Testis (tissue), 2 donors: ENCODE measurements at regions not wholly inside any gene's neighbourhood (a gene's known extent, or its start where the extent isn't known, plus 50 kb on each side); places are given as distances from the start of the nearest gene placed in this dataset.
"Not testable (repeated sequence)": the region's sequence is repeated elsewhere in the genome, so short reads cannot be mapped to it uniquely, and the experiment has no call there.

Experiments used
- DNase-seq: peaks from one replicate; pipeline ENCODE4 v3.0.0-alpha.2; 2019
- H3K27ac ChIP-seq, 2 donors: fragments of 200-600 bp; sonication (generic); one replicate each; pipeline ENCODE4 v1.5.1; 2019
- H3K27me3 ChIP-seq: fragments of 200-600 bp; sonication (generic); one replicate; pipeline ENCODE4 v1.5.1; 2019
- H3K36me3 ChIP-seq: fragments of 200-600 bp; sonication (generic); one replicate; pipeline ENCODE4 v1.5.1; 2017; ENCODE audit warnings: low read depth; ENCODE audit errors: missing control alignments
- H3K4me1 ChIP-seq: fragments of 200-600 bp; sonication (generic); one replicate; pipeline ENCODE4 v1.5.1; 2019
- H3K4me3 ChIP-seq, 2 donors: fragments of 200-600 bp; sonication (generic); one replicate each; pipeline ENCODE4 v1.5.1; 2017 to 2019
- H3K9me3 ChIP-seq: fragments of 200-600 bp; sonication (generic); one replicate; pipeline ENCODE4 v1.5.1; 2017
- POLR2A ChIP-seq: fragments of 450-650 bp; IDR thresholded peaks from one replicate; pipeline ENCODE4 v1.6.1; 2017; ENCODE audit warnings: antibody characterized with exemption, mild to moderate bottlenecking, moderate library complexity
- WGBS, 2 donors: methylation state at CpG; one replicate each; pipeline ENCODE4 v1.1.5; 2018; 5-methylcytosine and 5-hydroxymethylcytosine counted together
- intact Hi-C: fragments of 100-400 bp; cut with DNase I; formaldehyde crosslinking; loops from one replicate; pipeline ENCODE4 v1.15.1; 2023; ENCODE audit warnings: low total_unique reads
- TF ChIP-seq, protein P1 (sequence below), 3 experiments: fragments of 450-650 bp in 2 of 3; fragments of 200-600 bp in 1 of 3; sonication (generic) in 1 of 3; IDR thresholded peaks; one replicate each; pipeline ENCODE4 v1.5.1; 2016 to 2019; ENCODE audit warnings: antibody characterized with exemption in 3 of 3, mild to moderate bottlenecking in 2 of 3, moderate library complexity in 1 of 3

DNA sequence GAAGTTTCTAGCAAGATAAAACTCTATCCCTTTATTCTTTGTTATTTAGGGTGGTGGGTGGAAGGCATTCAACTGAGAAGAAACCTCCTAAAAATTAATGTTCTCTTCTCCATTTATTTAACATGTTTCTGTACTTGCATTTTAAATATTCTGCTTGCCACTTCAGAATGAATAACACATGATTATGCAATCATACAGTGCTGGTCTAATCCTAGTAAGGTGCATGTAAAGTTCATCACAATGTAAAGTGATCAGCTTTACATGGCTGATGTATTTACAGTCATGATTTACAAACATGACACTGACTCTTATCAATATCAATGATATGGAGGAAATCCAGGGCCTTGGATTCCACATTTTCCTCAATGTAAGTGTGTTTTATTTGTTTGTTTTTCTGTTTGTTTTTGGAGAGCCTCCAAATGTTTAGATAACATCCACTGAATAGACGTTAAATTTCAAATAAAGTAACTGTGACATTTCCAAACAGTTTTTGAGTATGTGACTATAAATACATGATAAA, 342.1 kb upstream of the CTSO start:
- intact Hi-C loops = no loop called here
- no peak overlapping the region for H3K27ac ChIP-seq
- no peak for DNase-seq
- TF ChIP-seq POLR2A = no peak
- TF ChIP-seq, protein P1, sequence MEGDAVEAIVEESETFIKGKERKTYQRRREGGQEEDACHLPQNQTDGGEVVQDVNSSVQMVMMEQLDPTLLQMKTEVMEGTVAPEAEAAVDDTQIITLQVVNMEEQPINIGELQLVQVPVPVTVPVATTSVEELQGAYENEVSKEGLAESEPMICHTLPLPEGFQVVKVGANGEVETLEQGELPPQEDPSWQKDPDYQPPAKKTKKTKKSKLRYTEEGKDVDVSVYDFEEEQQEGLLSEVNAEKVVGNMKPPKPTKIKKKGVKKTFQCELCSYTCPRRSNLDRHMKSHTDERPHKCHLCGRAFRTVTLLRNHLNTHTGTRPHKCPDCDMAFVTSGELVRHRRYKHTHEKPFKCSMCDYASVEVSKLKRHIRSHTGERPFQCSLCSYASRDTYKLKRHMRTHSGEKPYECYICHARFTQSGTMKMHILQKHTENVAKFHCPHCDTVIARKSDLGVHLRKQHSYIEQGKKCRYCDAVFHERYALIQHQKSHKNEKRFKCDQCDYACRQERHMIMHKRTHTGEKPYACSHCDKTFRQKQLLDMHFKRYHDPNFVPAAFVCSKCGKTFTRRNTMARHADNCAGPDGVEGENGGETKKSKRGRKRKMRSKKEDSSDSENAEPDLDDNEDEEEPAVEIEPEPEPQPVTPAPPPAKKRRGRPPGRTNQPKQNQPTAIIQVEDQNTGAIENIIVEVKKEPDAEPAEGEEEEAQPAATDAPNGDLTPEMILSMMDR (IDR thresholded peaks at IDR 0.05) = no peak
- no peak overlapping the region for H3K4me3 ChIP-seq
- H3K9me3 ChIP-seq = no peaks in the 10 kb centered on the region
- H3K27me3 ChIP-seq = no peaks in the 10 kb centered on the region
- WGBS, 2 donors = 43 to 55% methylated on average over 1 of the region's 1 CpG
- H3K36me3 ChIP-seq = no peaks in the 10 kb centered on the region
- H3K4me1 ChIP-seq = no peaks in the 10 kb centered on the region

DNA sequence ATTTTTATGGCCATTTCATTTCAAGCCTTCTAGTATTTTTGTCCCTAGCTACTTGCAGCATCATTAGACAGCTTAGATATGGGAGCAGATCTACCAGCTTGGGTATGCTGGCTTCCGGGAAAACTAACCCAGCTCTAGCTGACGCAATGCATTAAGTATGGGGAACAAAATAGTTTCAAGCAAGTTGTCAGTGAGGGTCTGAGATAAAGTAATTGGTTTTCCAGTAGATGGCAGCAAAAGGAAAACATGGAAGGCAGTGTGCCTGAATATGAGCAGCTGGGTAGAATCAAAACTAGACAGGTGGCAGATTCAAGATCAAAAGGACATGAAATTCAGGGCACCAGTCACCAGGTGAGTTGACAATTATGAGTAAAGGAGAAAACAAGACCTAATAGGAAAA, 340.9 kb upstream of the CTSO start:
- Histone ChIP-seq H3K27ac (no peak overlapping the region), H3K36me3 (no peaks in the 10 kb centered on the region), H3K9me3 (no peaks in the 10 kb centered on the region), H3K4me1 (no peaks in the 10 kb centered on the region), H3K4me3 (no peak overlapping the region), H3K27me3 (no peaks in the 10 kb centered on the region)
- intact Hi-C loops = no loop called here
- TF ChIP-seq, protein P1 (IDR thresholded peaks at IDR 0.05) = no peak
- no peak for TF ChIP-seq POLR2A
- WGBS, 2 donors = 63 to 72% methylated on average over 2 of the region's 2 CpGs
- DNase-seq = no peak

DNA sequence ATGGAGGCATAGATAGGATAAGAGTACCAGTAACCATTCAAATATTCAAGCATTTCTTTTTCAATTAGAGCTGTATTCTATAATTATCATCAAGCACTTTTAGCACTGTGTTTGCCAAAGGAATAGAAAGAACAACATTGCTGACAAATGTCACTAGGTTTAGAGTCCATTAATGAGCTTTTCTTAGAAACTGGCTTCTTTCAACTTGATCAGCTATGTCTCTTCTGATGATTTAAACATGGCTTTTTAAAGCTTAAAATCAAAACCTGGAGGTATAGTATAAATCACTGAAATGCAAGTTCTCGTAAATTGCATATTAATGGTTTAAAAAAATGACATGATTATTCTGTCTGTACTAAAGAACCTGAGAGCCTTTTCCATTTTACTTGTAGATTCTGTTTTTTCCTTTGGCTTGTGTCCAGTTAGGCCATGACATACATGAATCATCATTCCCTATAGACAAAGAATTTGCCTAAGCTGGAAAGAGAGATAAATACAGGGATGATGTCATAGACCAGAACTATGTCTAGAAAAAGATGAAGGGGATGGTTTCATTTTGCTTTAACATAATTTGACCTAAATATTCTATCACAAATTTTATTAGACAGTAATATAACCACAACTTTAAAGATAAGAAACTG, 340.1 kb upstream of the CTSO start:
- no peak for TF ChIP-seq POLR2A
- WGBS, 2 donors = 83 to 95% methylated on average over 1 of the region's 1 CpG
- no peaks in the 10 kb centered on the region for H3K27me3 ChIP-seq
- H3K27ac ChIP-seq = no peak overlapping the region
- intact Hi-C loops = no loop called here
- DNase-seq = no peak
- no peaks in the 10 kb centered on the region for H3K4me1 ChIP-seq
- no peaks in the 10 kb centered on the region for H3K9me3 ChIP-seq
- H3K36me3 ChIP-seq = no peaks in the 10 kb centered on the region
- no peak overlapping the region for H3K4me3 ChIP-seq

DNA sequence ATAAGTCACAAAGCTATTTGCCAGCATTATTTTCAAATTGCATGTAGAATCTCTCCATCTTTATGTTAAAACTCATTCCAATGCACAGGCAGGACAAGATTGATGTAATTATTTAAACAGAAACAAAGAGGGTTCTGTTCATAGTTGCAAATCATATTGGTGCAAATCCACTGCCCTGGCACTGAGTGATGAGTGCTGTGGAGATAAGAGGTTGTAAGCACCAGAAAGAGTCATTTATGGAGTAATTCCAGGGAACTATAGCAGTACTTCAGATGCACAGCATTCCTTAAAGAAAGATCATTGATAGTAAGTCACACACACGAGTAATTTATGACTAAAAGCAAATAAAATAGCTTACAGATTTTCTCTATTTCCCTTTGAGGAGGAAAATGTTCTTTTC, 337.7 kb upstream of the CTSO start:
- Histone ChIP-seq H3K27me3 (no peaks in the 10 kb centered on the region), H3K4me3 (no peak overlapping the region), H3K9me3 (no peaks in the 10 kb centered on the region), H3K4me1 (no peaks in the 10 kb centered on the region), H3K36me3 (no peaks in the 10 kb centered on the region), H3K27ac (no peak overlapping the region)
- no peak for TF ChIP-seq POLR2A
- TF ChIP-seq, protein P1 (IDR thresholded peaks at IDR 0.05) = no peak
- peak; percentile 31 for DNase-seq
- WGBS, 2 donors = 33 to 55% methylated on average over 1 of the region's 1 CpG
- intact Hi-C loops = no loop called here

GRCh38 chr4:156290811-156291210, 337.1 kb upstream of the CTSO start:
- Histone ChIP-seq H3K9me3 (no peaks in the 10 kb centered on the region), H3K36me3 (no peaks in the 10 kb centered on the region), H3K4me3 (no peak overlapping the region), H3K27ac (no peak overlapping the region), H3K4me1 (no peaks in the 10 kb centered on the region), H3K27me3 (no peaks in the 10 kb centered on the region)
- DNase-seq = no peak
- intact Hi-C loops = no loop called here
- no peak for TF ChIP-seq POLR2A
- TF ChIP-seq, protein P1 (IDR thresholded peaks at IDR 0.05) = no peak
- 55 to 58% methylated on average over 2 of the region's 2 CpGs for WGBS, 2 donors

GRCh38 chr4:156290026-156290425, 336.4 kb upstream of the CTSO start:
- intact Hi-C loops, H3K27me3 ChIP-seq, H3K9me3 ChIP-seq, H3K4me1 ChIP-seq, DNase-seq, H3K36me3 ChIP-seq, H3K4me3 ChIP-seq, H3K27ac ChIP-seq: not testable (repeated sequence)
- 91% methylated on average over 19 of the region's 19 CpGs; no CpG with 5 or more reads in 1 of the 2 donors for WGBS, 2 donors
